ENCODE measurements at regions not wholly inside any gene's neighbourhood (a gene's known extent, or its start where the extent isn't known, plus 50 kb on each side); places are given as distances from the start of the nearest gene placed in this dataset.
"Not testable (repeated sequence)": the region's sequence is repeated elsewhere in the genome, so short reads cannot be mapped to it uniquely, and the experiment has no call there.

- H3K27me3 ChIP-seq = no peaks in the 10 kb centered on the region
- H3K4me1 ChIP-seq = peaks cover 3% of the 10 kb centered on the region
- H3K4me3 ChIP-seq = no peak overlapping the region
- H3K27ac ChIP-seq = no peak overlapping the region
- no peaks in the 10 kb centered on the region for H3K9me3 ChIP-seq
- TF ChIP-seq POLR2AphosphoS5 (IDR thresholded peaks at IDR 0.05) = no peak
- no peak for TF ChIP-seq EP300 (IDR thresholded peaks at IDR 0.05)
- TF ChIP-seq POLR2A (IDR thresholded peaks at IDR 0.05) = no peak
- TF ChIP-seq CTCF (IDR thresholded peaks at IDR 0.05) = no peak
- WGBS = 88% methylated on average over 2 of the region's 2 CpGs
- DNase-seq (ENCODE audit: low spot score in 2 of 2) = no peak
- H3K36me3 ChIP-seq = no peaks in the 10 kb centered on the region
Measured at GRCh38 chr7:96825285-96825684, 115.6 kb upstream of the SEM1 start.

GRCh38 chr7:96826089-96826488 is 116.4 kb upstream of the SEM1 start:
- 82% methylated on average over 1 of the region's 1 CpG for WGBS
- no peaks in the 10 kb centered on the region for H3K9me3 ChIP-seq
- DNase-seq (ENCODE audit: low spot score in 2 of 2) = no peak
- no peak overlapping the region for H3K27ac ChIP-seq
- TF ChIP-seq CTCF (IDR thresholded peaks at IDR 0.05) = no peak
- no peak for TF ChIP-seq EP300 (IDR thresholded peaks at IDR 0.05)
- no peak for TF ChIP-seq POLR2AphosphoS5 (IDR thresholded peaks at IDR 0.05)
- no peak for TF ChIP-seq POLR2A (IDR thresholded peaks at IDR 0.05)
- no peak overlapping the region for H3K4me3 ChIP-seq
- H3K4me1 ChIP-seq = peaks cover 3% of the 10 kb centered on the region
- no peaks in the 10 kb centered on the region for H3K27me3 ChIP-seq
- no peaks in the 10 kb centered on the region for H3K36me3 ChIP-seq

GRCh38 chr7:96827701-96828100 is 118.1 kb upstream of the SEM1 start:
- Histone ChIP-seq H3K4me1 (peaks cover 3% of the 10 kb centered on the region), H3K27ac (no peak overlapping the region), H3K9me3 (no peaks in the 10 kb centered on the region), H3K27me3 (no peaks in the 10 kb centered on the region), H3K4me3 (no peak overlapping the region), H3K36me3 (no peaks in the 10 kb centered on the region)
- DNase-seq (ENCODE audit: low spot score in 2 of 2) = no peak
- WGBS = 87% methylated on average over 5 of the region's 6 CpGs
- no peak for TF ChIP-seq CTCF (IDR thresholded peaks at IDR 0.05)
- no peak for TF ChIP-seq POLR2A (IDR thresholded peaks at IDR 0.05)
- TF ChIP-seq POLR2AphosphoS5 (IDR thresholded peaks at IDR 0.05) = no peak
- TF ChIP-seq EP300 (IDR thresholded peaks at IDR 0.05) = no peak

GRCh38 chr7:96829121-96829520 is 119.5 kb upstream of the SEM1 start:
- not testable (repeated sequence) for H3K27me3 ChIP-seq; DNase-seq (ENCODE audit: low spot score in 2 of 2); H3K4me1 ChIP-seq; H3K36me3 ChIP-seq; H3K4me3 ChIP-seq; H3K27ac ChIP-seq; H3K9me3 ChIP-seq
- 85% methylated on average over 4 of the region's 4 CpGs for WGBS

- WGBS = 63% methylated on average over 2 of the region's 2 CpGs
Measured at GRCh38 chr7:96831446-96831845, 121.8 kb upstream of the SEM1 start.

More at GRCh38 chr7:96831446-96831845, 121.8 kb upstream of the SEM1 start:
- no peak overlapping the region for H3K27ac ChIP-seq
- no peaks in the 10 kb centered on the region for H3K4me1 ChIP-seq
- no peaks in the 10 kb centered on the region for H3K9me3 ChIP-seq
- H3K4me3 ChIP-seq = no peak overlapping the region
- H3K36me3 ChIP-seq = no peaks in the 10 kb centered on the region
- TF ChIP-seq POLR2A (IDR thresholded peaks at IDR 0.05) (no peak), EP300 (IDR thresholded peaks at IDR 0.05) (no peak), CTCF (IDR thresholded peaks at IDR 0.05) (no peak), POLR2AphosphoS5 (IDR thresholded peaks at IDR 0.05) (no peak)
- no peak for DNase-seq (ENCODE audit: low spot score in 2 of 2)
- no peaks in the 10 kb centered on the region for H3K27me3 ChIP-seq

All from suprapubic skin (tissue), 4 donors.